ENCODE measurements at regions not wholly inside any gene's neighbourhood (a gene's known extent, or its start where the extent isn't known, plus 50 kb on each side); places are given as distances from the start of the nearest gene placed in this dataset.

DNA sequence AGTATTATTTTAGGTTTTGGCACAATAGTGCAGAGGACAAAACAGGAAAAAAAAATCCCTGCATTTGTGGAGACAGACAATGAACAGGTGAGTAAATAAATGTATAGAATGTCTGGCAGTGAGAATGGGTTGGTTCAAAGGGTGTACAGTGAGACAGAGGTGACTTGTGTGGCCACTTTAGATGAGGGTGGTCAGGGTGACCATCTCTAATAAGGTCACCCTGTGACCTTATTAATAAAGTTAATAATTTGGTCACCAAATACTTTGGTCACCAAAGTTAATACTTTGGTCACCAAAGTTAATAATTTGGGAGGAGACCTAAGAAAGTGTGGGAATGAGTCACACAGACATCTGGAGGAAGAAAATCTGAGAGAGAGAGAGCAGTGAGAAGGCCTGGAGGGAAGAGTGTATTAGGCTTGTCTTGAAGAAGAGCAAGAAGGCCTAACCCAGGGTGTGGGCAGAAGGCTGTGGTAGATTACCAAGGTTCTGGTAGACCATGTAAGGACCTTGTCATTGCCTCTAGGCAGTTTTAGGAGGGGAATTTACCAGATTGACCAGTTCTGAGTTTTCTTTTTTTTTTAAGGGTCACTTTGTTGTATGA, 1368.4 kb upstream of the CELF4 start:
- TF ChIP-seq BHLHE40 (IDR thresholded peaks at IDR 0.05; ENCODE audit: borderline replicate concordance) = no peak
- no peak for TF ChIP-seq SP1 (IDR thresholded peaks at IDR 0.05)
- no peak for TF ChIP-seq CTBP1 (IDR thresholded peaks at IDR 0.05; ENCODE audit: borderline replicate concordance)
- no peak for TF ChIP-seq NFRKB (IDR thresholded peaks at IDR 0.05)
- no peak for TF ChIP-seq FOXM1 (IDR thresholded peaks at IDR 0.05; ENCODE audit: borderline replicate concordance)
- TF ChIP-seq L3MBTL2 (conservative IDR thresholded peaks at IDR 0.05) = no peak
- no peak for DNase-seq (ENCODE audit: extremely low spot score)
- POLR2A ChIA-PET = no interaction called here
- CTCF ChIA-PET = no interaction called here

DNA sequence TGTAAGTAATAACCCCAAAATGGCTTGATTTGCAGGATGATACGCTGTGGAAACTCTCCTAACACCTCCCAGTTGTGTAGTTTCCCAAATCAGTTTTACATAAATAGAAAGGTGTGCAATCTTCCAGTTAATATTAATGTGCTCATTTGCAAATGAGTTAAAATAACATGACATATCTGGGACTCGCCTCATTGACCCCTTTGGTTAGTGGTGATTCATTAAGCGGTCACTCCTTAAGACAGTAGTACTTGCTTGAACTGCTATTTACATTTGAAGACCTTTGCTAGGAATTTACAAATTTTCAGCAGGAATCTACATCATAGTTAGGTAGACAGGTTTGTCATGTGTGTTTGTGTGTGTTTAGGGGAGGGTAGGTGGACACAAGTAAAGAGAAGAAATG, 1367.7 kb upstream of the CELF4 start:
- ChIA-PET POLR2A (no interaction called here), CTCF (no interaction called here)
- TF ChIP-seq FOXA1 (IDR thresholded peaks at IDR 0.05) (no peak), SP1 (IDR thresholded peaks at IDR 0.05) (no peak), ARNT (IDR thresholded peaks at IDR 0.05) (no peak), TARDBP (IDR thresholded peaks at IDR 0.05) (no peak), BHLHE40 (IDR thresholded peaks at IDR 0.05; ENCODE audit: borderline replicate concordance) (no peak), L3MBTL2 (conservative IDR thresholded peaks at IDR 0.05) (no peak), LEF1 (IDR thresholded peaks at IDR 0.05; ENCODE audit: borderline replicate concordance) (no peak)
- DNase-seq (ENCODE audit: extremely low spot score) = no peak

DNA sequence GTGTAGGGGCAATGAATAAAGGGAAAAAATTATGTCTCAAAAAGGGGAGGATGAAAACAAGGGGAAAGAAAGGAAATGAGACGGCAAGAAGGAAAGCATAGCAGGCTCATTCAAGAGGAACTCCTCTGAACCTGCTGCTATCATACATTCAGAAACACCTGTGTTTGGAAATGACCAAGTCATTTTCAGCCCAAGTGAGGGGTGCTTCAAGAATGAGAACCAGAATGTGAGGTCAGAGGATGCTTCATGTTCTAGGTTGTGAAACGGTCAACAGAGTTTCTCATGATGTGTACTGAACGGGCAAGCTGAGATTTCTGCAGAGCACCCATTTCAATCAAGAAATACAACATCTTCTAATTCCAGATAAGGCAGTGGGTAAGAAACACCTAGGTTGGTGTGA, 1367.2 kb upstream of the CELF4 start:
- CTCF ChIA-PET = no interaction called here
- no peak for TF ChIP-seq SUZ12 (IDR thresholded peaks at IDR 0.05)
- no peak for TF ChIP-seq L3MBTL2 (conservative IDR thresholded peaks at IDR 0.05)
- TF ChIP-seq ZNF384 (IDR thresholded peaks at IDR 0.05) = no peak
- no peak for TF ChIP-seq TARDBP (IDR thresholded peaks at IDR 0.05)
- TF ChIP-seq LEF1 (IDR thresholded peaks at IDR 0.05; ENCODE audit: borderline replicate concordance) = no peak
- TF ChIP-seq CTBP1 (IDR thresholded peaks at IDR 0.05; ENCODE audit: borderline replicate concordance) = no peak
- no peak for DNase-seq (ENCODE audit: extremely low spot score)
- POLR2A ChIA-PET = no interaction called here

DNA sequence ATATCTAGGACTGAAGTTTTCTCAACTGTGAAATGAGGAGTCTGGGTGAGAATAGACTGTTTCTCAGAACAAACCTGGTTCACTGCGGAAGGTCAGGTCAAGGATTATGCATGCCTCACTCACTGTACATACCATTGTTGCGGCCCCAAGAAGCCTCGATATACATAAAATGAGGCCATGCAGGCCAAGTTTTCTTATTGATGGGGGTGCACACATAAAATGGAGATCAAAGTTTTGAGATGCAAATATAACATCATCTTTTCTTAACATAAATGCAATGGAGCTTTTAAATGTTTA, 1366.1 kb upstream of the CELF4 start:
- ChIA-PET CTCF (no interaction called here), POLR2A (no interaction called here)
- DNase-seq (ENCODE audit: extremely low spot score) = no peak
- TF ChIP-seq ZNF384 (IDR thresholded peaks at IDR 0.05) = no peak
- TF ChIP-seq SUZ12 (IDR thresholded peaks at IDR 0.05) = no peak

DNA sequence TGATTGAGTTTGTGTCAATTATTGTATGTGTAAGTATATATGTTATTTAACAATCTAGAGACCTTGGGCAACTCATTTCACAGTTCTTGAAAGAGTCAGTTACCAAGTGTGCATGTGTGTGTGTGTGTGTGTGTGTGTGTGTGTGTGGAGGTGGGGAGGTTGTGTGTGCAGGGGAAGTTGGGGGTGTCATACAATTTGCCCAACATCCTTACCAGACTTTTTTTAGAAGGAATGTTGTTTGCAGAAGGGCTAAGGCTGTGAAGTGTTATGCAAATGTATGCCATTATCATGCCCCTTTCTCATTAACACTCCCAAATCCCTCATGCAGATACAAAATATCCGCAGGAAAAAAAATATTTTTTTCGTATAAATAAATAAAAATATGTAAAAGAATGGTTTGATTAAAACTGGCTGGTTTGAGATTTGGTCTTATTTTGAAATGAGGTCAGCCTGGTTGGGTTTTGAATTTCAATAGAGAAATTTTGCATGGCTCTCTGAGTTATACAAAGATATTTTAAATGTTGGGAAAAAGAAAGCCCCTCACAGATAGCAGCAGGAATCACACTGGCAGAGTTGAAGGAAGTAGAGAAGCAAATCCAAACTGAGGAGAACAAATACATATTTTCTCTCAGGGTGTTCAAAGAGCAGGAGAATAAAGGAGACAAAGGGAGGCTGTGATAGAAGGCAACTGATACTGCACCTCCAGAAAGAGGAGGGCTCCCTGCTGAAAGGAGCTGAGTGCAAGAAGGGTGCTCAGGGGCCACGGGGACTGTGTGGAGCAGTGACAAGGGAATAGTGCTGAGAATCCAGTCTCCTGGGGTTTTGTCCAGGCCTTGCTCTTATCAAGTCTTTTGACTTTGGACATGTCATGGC, 1365.5 kb upstream of the CELF4 start:
- DNase-seq (ENCODE audit: extremely low spot score) = no peak
- CTCF ChIA-PET = no interaction called here
- POLR2A ChIA-PET = no interaction called here
- TF ChIP-seq FOXA1 (IDR thresholded peaks at IDR 0.05) (no peak), TARDBP (IDR thresholded peaks at IDR 0.05) (no peak), ELF4 (IDR thresholded peaks at IDR 0.05) (no peak), FOXM1 (IDR thresholded peaks at IDR 0.05; ENCODE audit: borderline replicate concordance) (no peak), HDGF (IDR thresholded peaks at IDR 0.05; ENCODE audit: borderline replicate concordance) (no peak), L3MBTL2 (conservative IDR thresholded peaks at IDR 0.05) (no peak), BHLHE40 (IDR thresholded peaks at IDR 0.05; ENCODE audit: borderline replicate concordance) (no peak)
- TF ChIP-seq, protein P1, sequence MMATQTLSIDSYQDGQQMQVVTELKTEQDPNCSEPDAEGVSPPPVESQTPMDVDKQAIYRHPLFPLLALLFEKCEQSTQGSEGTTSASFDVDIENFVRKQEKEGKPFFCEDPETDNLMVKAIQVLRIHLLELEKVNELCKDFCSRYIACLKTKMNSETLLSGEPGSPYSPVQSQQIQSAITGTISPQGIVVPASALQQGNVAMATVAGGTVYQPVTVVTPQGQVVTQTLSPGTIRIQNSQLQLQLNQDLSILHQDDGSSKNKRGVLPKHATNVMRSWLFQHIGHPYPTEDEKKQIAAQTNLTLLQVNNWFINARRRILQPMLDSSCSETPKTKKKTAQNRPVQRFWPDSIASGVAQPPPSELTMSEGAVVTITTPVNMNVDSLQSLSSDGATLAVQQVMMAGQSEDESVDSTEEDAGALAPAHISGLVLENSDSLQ (IDR thresholded peaks at IDR 0.05) = no peak

DNA sequence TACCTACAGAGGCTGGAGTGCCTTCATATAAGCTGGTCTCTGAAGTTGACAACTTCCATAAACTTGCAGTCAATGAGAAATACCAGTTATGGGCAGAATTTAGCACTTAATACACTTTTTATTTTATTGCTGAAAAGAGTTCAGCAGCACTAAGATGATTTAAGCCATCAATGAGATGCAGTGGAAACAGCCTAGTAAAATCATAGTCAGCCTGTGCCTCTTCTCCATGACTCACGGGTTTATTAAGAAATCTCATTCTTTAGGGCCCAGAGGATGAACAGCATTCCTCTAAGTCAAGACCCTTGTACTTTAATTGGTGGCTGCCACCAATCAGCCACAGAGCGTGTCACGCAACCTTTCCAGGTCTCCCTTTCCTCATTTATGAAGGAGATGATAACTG, 1357.9 kb upstream of the CELF4 start:
- POLR2A ChIA-PET = no interaction called here
- DNase-seq (ENCODE audit: extremely low spot score) = no peak
- no peak for TF ChIP-seq BHLHE40 (IDR thresholded peaks at IDR 0.05; ENCODE audit: borderline replicate concordance)
- TF ChIP-seq ELF4 (IDR thresholded peaks at IDR 0.05) = no peak
- no peak for TF ChIP-seq HDGF (IDR thresholded peaks at IDR 0.05; ENCODE audit: borderline replicate concordance)
- TF ChIP-seq CTBP1 (IDR thresholded peaks at IDR 0.05; ENCODE audit: borderline replicate concordance) = no peak
- TF ChIP-seq FOXM1 (IDR thresholded peaks at IDR 0.05; ENCODE audit: borderline replicate concordance) = no peak
- TF ChIP-seq, protein P1 (IDR thresholded peaks at IDR 0.05) = no peak
- TF ChIP-seq FOXK2 (IDR thresholded peaks at IDR 0.05) = no peak
- no peak for TF ChIP-seq FOXA1 (IDR thresholded peaks at IDR 0.05)
- no peak for TF ChIP-seq L3MBTL2 (conservative IDR thresholded peaks at IDR 0.05)
- no peak for TF ChIP-seq NFRKB (IDR thresholded peaks at IDR 0.05)
- no peak for TF ChIP-seq LEF1 (IDR thresholded peaks at IDR 0.05; ENCODE audit: borderline replicate concordance)
- TF ChIP-seq SUZ12 (IDR thresholded peaks at IDR 0.05) = no peak
- TF ChIP-seq ZNF384 (IDR thresholded peaks at IDR 0.05) = no peak
- no peak for TF ChIP-seq TARDBP (IDR thresholded peaks at IDR 0.05)
- TF ChIP-seq ARNT (IDR thresholded peaks at IDR 0.05) = no peak
- no peak for TF ChIP-seq SP1 (IDR thresholded peaks at IDR 0.05)
- CTCF ChIA-PET = no interaction called here

DNA sequence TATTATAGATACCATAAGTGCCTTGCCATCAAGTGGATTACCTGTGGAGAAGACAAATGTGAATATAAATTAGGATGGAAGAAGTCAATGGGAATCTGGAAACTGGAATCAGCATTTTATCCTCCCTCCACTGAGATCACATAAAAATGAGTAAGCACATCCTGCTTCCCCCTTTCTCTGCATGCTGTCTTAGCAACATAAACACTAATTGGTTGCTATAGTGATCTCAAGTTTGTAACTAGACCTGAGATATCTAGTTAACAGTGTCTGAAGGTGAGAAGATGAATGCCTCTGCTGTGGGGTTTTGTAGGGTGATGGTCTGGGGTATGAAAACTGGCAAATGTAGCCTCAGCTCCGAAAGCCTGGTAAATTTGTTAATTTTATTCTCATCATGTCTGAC, 1357.5 kb upstream of the CELF4 start:
- CTCF ChIA-PET = no interaction called here
- POLR2A ChIA-PET = no interaction called here
- TF ChIP-seq ARNT (IDR thresholded peaks at IDR 0.05) = no peak
- no peak for TF ChIP-seq ELF4 (IDR thresholded peaks at IDR 0.05)
- TF ChIP-seq, protein P1 (IDR thresholded peaks at IDR 0.05) = no peak
- no peak for TF ChIP-seq TARDBP (IDR thresholded peaks at IDR 0.05)
- no peak for TF ChIP-seq FOXM1 (IDR thresholded peaks at IDR 0.05; ENCODE audit: borderline replicate concordance)
- TF ChIP-seq SP1 (IDR thresholded peaks at IDR 0.05) = no peak
- no peak for TF ChIP-seq SUZ12 (IDR thresholded peaks at IDR 0.05)
- no peak for TF ChIP-seq HDGF (IDR thresholded peaks at IDR 0.05; ENCODE audit: borderline replicate concordance)
- no peak for DNase-seq (ENCODE audit: extremely low spot score)

Data from HEK293T (cell line).